WTC11 (cell line): ENCODE measurements at regions not wholly inside any gene's neighbourhood (a gene's known extent, or its start where the extent isn't known, plus 50 kb on each side); places are given as distances from the start of the nearest gene placed in this dataset.

Experiments
- ATAC-seq: fragments of 200-7000 bp; cut with Tn5 transposase; 2 replicates; pipeline ENCODE4 v1.10.0; 2021; ENCODE audit warnings: mild to moderate bottlenecking, moderate library complexity
- CTCF ChIA-PET: fragments of 300-600 bp; sonication (Branson Sonifier 250); formaldehyde crosslinking; loops from one replicate; lab custom pipeline; 2021; ENCODE audit warnings: antibody characterized with exemption; lab: Charles Lee
- POLR2A ChIA-PET: fragments of 350-600 bp; sonication (Branson Sonifier 250); formaldehyde crosslinking; loops from one replicate; lab custom pipeline; 2021; ENCODE audit warnings: antibody characterized with exemption; lab: Charles Lee
- DNase-seq: peaks from one replicate; pipeline ENCODE4 v3.0.0; 2021; ENCODE audit warnings: low spot score
- H3K27ac Mint-ChIP-seq: 2 replicates; pipeline ENCODE4 v1.8.0; 2021; ENCODE audit warnings: mixed read lengths
- H3K27me3 Mint-ChIP-seq: 2 replicates; pipeline ENCODE4 v1.8.0; 2021; ENCODE audit warnings: low read depth, mild to moderate bottlenecking, moderate library complexity, mixed read lengths
- H3K36me3 Mint-ChIP-seq: 2 replicates; pipeline ENCODE4 v1.8.0; 2021; ENCODE audit warnings: mixed read lengths
- H3K4me1 Mint-ChIP-seq: 2 replicates; pipeline ENCODE4 v1.8.0; 2022; ENCODE audit warnings: mixed read lengths
- H3K4me3 Mint-ChIP-seq: 2 replicates; pipeline ENCODE4 v1.8.0; 2021; ENCODE audit warnings: mild to moderate bottlenecking, moderate library complexity, mixed read lengths
- H3K9me3 Mint-ChIP-seq: 2 replicates; pipeline ENCODE4 v1.8.0; 2021; ENCODE audit warnings: mixed read lengths
- ATF6 ChIP-seq: sonication (generic); formaldehyde crosslinking; IDR thresholded peaks from 2 replicates; pipeline ENCODE4 v1.8.1; 2023; ENCODE audit warnings: mild to moderate bottlenecking, missing genetic modification reagents
- CREB1 ChIP-seq: sonication (generic); formaldehyde crosslinking; IDR thresholded peaks from 2 replicates; pipeline ENCODE4 v1.8.0; 2023; ENCODE audit warnings: mild to moderate bottlenecking, missing genetic modification reagents
- GRHL2 ChIP-seq: fragments of 250-450 bp; sonication (Bioruptor Pico); IDR thresholded peaks from 2 replicates; pipeline ENCODE4 v1.8.0; 2022; ENCODE audit warnings: mild to moderate bottlenecking, moderate library complexity; ENCODE audit not compliant: insufficient replicate concordance, severe bottlenecking
- HMGA2 ChIP-seq: fragments of 250-450 bp; sonication (Bioruptor Pico); IDR thresholded peaks from 2 replicates; pipeline ENCODE4 v1.4.0; 2021; ENCODE audit warnings: mild to moderate bottlenecking, moderate library complexity
- IRF2 ChIP-seq: sonication (generic); formaldehyde crosslinking; IDR thresholded peaks from 2 replicates; pipeline ENCODE4 v1.8.0; 2022; ENCODE audit warnings: low read depth, missing genetic modification reagents, borderline replicate concordance
- JUN ChIP-seq: sonication (generic); formaldehyde crosslinking; IDR thresholded peaks from 2 replicates; pipeline ENCODE4 v1.8.0; 2023; ENCODE audit warnings: mild to moderate bottlenecking, missing genetic modification reagents
- NFATC4 ChIP-seq: fragments of 250-450 bp; sonication (Bioruptor Pico); IDR thresholded peaks from 2 replicates; pipeline ENCODE4 v1.9.0; 2021; ENCODE audit warnings: mild to moderate bottlenecking
- RORB ChIP-seq: fragments of 250-450 bp; sonication (Bioruptor Pico); IDR thresholded peaks from 2 replicates; pipeline ENCODE4 v1.9.0; 2021; ENCODE audit warnings: mild to moderate bottlenecking
- SOX15 ChIP-seq: fragments of 250-450 bp; sonication (Bioruptor Pico); IDR thresholded peaks from 2 replicates; pipeline ENCODE4 v1.9.0; 2021; ENCODE audit warnings: mild to moderate bottlenecking
- SP1 ChIP-seq: sonication (generic); formaldehyde crosslinking; conservative IDR thresholded peaks from 2 replicates; pipeline ENCODE4 v1.8.1; 2022; ENCODE audit warnings: missing genetic modification reagents
- TEAD1 ChIP-seq: sonication (generic); formaldehyde crosslinking; IDR thresholded peaks from 2 replicates; pipeline ENCODE4 v1.8.0; 2022; ENCODE audit warnings: mild to moderate bottlenecking, missing genetic modification reagents
- TEAD4 ChIP-seq: sonication (generic); formaldehyde crosslinking; IDR thresholded peaks from 2 replicates; pipeline ENCODE4 v1.8.0; 2022; ENCODE audit warnings: mild to moderate bottlenecking, missing genetic modification reagents
- ZBTB21 ChIP-seq: sonication (generic); formaldehyde crosslinking; IDR thresholded peaks from 2 replicates; pipeline ENCODE4 v1.8.1; 2023; ENCODE audit warnings: mild to moderate bottlenecking, missing genetic modification reagents, borderline replicate concordance
- ZNF532 ChIP-seq: fragments of 250-450 bp; sonication (Bioruptor Pico); IDR thresholded peaks from 2 replicates; pipeline ENCODE4 v1.9.0; 2021; ENCODE audit warnings: mild to moderate bottlenecking, borderline replicate concordance
- TF ChIP-seq, protein P1 (sequence below): fragments of 250-450 bp; sonication (Bioruptor Pico); IDR thresholded peaks from 2 replicates; pipeline ENCODE4 v1.9.0; 2021; ENCODE audit warnings: moderate library complexity, mild to moderate bottlenecking, inconsistent platforms, borderline replicate concordance
- TF ChIP-seq, protein P2 (sequence below): sonication (generic); formaldehyde crosslinking; IDR thresholded peaks from 2 replicates; pipeline ENCODE4 v1.8.1; 2023; ENCODE audit warnings: mild to moderate bottlenecking, missing genetic modification reagents
- TF ChIP-seq, protein P3 (sequence below): sonication (generic); formaldehyde crosslinking; IDR thresholded peaks from 2 replicates; pipeline ENCODE4 v1.8.1; 2022; ENCODE audit warnings: low read depth, missing genetic modification reagents, borderline replicate concordance

GRCh38 chr10:52927678-52928077, 155.1 kb upstream of the MBL2 start (continued):
- TF ChIP-seq, protein P1, sequence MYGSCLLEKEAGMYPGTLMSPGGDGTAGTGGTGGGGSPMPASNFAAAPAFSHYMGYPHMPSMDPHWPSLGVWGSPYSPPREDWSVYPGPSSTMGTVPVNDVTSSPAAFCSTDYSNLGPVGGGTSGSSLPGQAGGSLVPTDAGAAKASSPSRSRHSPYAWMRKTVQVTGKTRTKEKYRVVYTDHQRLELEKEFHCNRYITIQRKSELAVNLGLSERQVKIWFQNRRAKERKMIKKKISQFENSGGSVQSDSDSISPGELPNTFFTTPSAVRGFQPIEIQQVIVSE (CRISPR knock-in tag) = no peak
- TF ChIP-seq ZNF532 (CRISPR knock-in tag) (no peak), ATF6 (CRISPR knock-in tag) (no peak), GRHL2 (CRISPR knock-in tag) (no peak), JUN (no peak), NFATC4 (CRISPR knock-in tag) (no peak), CREB1 (no peak), HMGA2 (no peak), RORB (CRISPR knock-in tag) (no peak), ZBTB21 (CRISPR knock-in tag) (no peak)
- TF ChIP-seq, protein P2, sequence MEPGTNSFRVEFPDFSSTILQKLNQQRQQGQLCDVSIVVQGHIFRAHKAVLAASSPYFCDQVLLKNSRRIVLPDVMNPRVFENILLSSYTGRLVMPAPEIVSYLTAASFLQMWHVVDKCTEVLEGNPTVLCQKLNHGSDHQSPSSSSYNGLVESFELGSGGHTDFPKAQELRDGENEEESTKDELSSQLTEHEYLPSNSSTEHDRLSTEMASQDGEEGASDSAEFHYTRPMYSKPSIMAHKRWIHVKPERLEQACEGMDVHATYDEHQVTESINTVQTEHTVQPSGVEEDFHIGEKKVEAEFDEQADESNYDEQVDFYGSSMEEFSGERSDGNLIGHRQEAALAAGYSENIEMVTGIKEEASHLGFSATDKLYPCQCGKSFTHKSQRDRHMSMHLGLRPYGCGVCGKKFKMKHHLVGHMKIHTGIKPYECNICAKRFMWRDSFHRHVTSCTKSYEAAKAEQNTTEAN (CRISPR knock-in tag) = no peak
- TF ChIP-seq, all 79 proteins: peak for 0

- CTCF ChIA-PET = interaction anchor here (2.8 kb wide), 1 partner anchor 27 kb away, joined by 15 read pairs; no protein-coding TSS in a partner anchor
- no peaks in the 10 kb centered on the region; the same call in 1 of the 2 replicates for H3K27me3 Mint-ChIP-seq
- H3K27ac Mint-ChIP-seq = peak overlapping the region; percentile 92
- H3K4me1 Mint-ChIP-seq = peaks cover 42% of the 10 kb centered on the region
- no peak overlapping the region for H3K4me3 Mint-ChIP-seq
- H3K9me3 Mint-ChIP-seq = peaks cover 5% of the 10 kb centered on the region
- POLR2A ChIA-PET = no interaction called here
- no peak for DNase-seq
- H3K36me3 Mint-ChIP-seq = peaks cover 5% of the 10 kb centered on the region; the same call in 1 of the 2 replicates
- TF ChIP-seq, protein P3, sequence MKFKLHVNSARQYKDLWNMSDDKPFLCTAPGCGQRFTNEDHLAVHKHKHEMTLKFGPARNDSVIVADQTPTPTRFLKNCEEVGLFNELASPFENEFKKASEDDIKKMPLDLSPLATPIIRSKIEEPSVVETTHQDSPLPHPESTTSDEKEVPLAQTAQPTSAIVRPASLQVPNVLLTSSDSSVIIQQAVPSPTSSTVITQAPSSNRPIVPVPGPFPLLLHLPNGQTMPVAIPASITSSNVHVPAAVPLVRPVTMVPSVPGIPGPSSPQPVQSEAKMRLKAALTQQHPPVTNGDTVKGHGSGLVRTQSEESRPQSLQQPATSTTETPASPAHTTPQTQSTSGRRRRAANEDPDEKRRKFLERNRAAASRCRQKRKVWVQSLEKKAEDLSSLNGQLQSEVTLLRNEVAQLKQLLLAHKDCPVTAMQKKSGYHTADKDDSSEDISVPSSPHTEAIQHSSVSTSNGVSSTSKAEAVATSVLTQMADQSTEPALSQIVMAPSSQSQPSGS (CRISPR knock-in tag) = no peak
- TF ChIP-seq SP1 (CRISPR knock-in tag) (0 out of 2 replicates have a peak, but pooled peaks have one; percentile 32), TEAD4 (CRISPR knock-in tag) (peak; percentile 74; the same call in 1 of the 2 replicates), TEAD1 (CRISPR knock-in tag) (peak; percentile 92; the same call in 1 of the 2 replicates), SOX15 (CRISPR knock-in tag) (no peak), IRF2 (CRISPR knock-in tag) (no peak), RORB (CRISPR knock-in tag) (no peak)
- TF ChIP-seq, all 79 proteins: peak for 3
- ATAC-seq = peak; percentile 98
Observed at GRCh38 chr10:52923520-52923919, 150.9 kb upstream of the MBL2 start.
